Osteoblast (primary cell): ENCODE measurements at regions not wholly inside any gene's neighbourhood (a gene's known extent, or its start where the extent isn't known, plus 50 kb on each side); places are given as distances from the start of the nearest gene placed in this dataset.

ENCODE experiments used
- DNase-seq: peaks from one replicate; pipeline ENCODE4 v3.0.0; 2011; ENCODE audit warnings: low spot score, mixed read lengths; ENCODE audit not compliant: insufficient read length; ENCODE audit errors: missing footprints
- H2AFZ ChIP-seq: 2 replicates; pipeline ENCODE4 v1.6.0; 2011; ENCODE audit warnings: mild to moderate bottlenecking, low read length
- H3K27ac ChIP-seq: 2 replicates; pipeline ENCODE4 v1.5.1; 2011; ENCODE audit warnings: mild to moderate bottlenecking, low read depth, low read length, moderate library complexity
- H3K27me3 ChIP-seq: 2 replicates; pipeline ENCODE4 v1.6.0; 2012; ENCODE audit warnings: mild to moderate bottlenecking, control low read depth, inconsistent platforms, low read length, moderate library complexity; ENCODE audit not compliant: insufficient read depth
- H3K36me3 ChIP-seq: 2 replicates; pipeline ENCODE4 v1.5.1; 2011; ENCODE audit warnings: mild to moderate bottlenecking, low read length, control low read depth, moderate library complexity; ENCODE audit not compliant: insufficient read depth
- H3K4me1 ChIP-seq: 2 replicates; pipeline ENCODE4 v1.5.1; 2011; ENCODE audit warnings: mild to moderate bottlenecking, low read length, control low read depth, moderate library complexity; ENCODE audit not compliant: insufficient read depth
- H3K4me2 ChIP-seq: 2 replicates; pipeline ENCODE4 v1.6.0; 2011; ENCODE audit warnings: mild to moderate bottlenecking, low read length; ENCODE audit not compliant: insufficient read depth
- H3K4me3 ChIP-seq: fragments of 200-600 bp; sonication (generic); 3 replicates; pipeline ENCODE4 v1.5.1; 2012; ENCODE audit warnings: mild to moderate bottlenecking, low read length, inconsistent platforms; ENCODE audit not compliant: insufficient read depth
- H3K79me2 ChIP-seq: 2 replicates; pipeline ENCODE4 v1.6.0; 2012; ENCODE audit warnings: mild to moderate bottlenecking, low read length, control low read depth, inconsistent platforms; ENCODE audit not compliant: insufficient read depth
- H3K9me3 ChIP-seq: 2 replicates; pipeline ENCODE4 v1.5.1; 2011; ENCODE audit warnings: low read depth, low read length, control low read depth
- H4K20me1 ChIP-seq: 2 replicates; pipeline ENCODE4 v1.6.0; 2012; ENCODE audit warnings: mild to moderate bottlenecking, low read length, control low read depth; ENCODE audit not compliant: insufficient read depth
- TF ChIP-seq, protein P1 (sequence below): IDR thresholded peaks from 2 replicates; pipeline ENCODE4 v1.5.1; 2011; ENCODE audit warnings: mild to moderate bottlenecking, low read depth, low read length, moderate library complexity; ENCODE audit errors: extremely low read depth

DNA sequence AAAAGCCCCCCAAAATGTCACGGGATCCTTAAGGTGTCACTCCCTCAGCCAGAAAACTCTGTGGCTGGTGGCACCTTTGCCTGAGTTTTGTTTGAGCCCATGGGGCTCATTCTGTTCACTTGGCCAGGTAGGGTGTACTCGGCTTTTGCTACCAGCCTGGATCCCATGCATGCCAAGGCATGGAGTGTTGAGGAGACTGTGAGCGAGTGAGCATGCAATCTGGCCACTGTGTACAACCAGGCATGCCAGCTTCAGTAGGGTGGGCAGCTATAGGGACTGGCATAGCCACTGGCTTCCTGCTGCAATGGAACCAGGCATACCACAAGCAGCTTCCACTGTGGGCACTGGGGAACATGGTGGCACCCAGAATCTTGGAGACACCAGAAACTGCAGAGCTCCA lies 436.0 kb upstream of the GRM3 start:
- no peak overlapping the region for H3K4me2 ChIP-seq
- H3K27ac ChIP-seq, result no peak overlapping the region
- H3K27me3 ChIP-seq, result no peaks in the 10 kb centered on the region
- TF ChIP-seq, protein P1, sequence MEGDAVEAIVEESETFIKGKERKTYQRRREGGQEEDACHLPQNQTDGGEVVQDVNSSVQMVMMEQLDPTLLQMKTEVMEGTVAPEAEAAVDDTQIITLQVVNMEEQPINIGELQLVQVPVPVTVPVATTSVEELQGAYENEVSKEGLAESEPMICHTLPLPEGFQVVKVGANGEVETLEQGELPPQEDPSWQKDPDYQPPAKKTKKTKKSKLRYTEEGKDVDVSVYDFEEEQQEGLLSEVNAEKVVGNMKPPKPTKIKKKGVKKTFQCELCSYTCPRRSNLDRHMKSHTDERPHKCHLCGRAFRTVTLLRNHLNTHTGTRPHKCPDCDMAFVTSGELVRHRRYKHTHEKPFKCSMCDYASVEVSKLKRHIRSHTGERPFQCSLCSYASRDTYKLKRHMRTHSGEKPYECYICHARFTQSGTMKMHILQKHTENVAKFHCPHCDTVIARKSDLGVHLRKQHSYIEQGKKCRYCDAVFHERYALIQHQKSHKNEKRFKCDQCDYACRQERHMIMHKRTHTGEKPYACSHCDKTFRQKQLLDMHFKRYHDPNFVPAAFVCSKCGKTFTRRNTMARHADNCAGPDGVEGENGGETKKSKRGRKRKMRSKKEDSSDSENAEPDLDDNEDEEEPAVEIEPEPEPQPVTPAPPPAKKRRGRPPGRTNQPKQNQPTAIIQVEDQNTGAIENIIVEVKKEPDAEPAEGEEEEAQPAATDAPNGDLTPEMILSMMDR, result no peak
- DNase-seq, result no peak
- no peak overlapping the region for H2AFZ ChIP-seq
- H3K36me3 ChIP-seq, result no peaks in the 10 kb centered on the region
- H3K9me3 ChIP-seq, result peaks cover 2% of the 10 kb centered on the region
- no peaks in the 10 kb centered on the region for H3K79me2 ChIP-seq
- no peaks in the 10 kb centered on the region for H3K4me1 ChIP-seq
- H3K4me3 ChIP-seq, result no peak overlapping the region
- H4K20me1 ChIP-seq, result no peaks in the 10 kb centered on the region

DNA sequence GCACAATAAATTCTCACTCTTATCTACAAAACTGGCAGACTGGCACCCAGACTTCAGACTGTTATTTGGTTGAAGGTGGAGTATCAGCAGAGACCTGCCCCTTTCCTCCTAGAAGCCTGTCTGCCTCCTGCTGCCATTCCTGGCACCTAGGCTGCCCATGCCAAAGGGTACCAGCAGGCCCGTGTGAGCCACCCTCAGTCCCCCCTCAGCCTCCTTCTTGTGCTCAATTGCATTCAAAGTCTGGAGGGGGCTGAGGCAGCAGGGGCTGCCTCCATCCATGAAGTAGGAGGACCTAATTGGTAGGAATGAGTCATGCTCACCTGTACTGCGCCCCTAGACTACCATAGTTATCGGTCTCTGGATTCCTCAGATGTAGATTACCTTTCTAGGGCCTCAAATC lies 440.9 kb upstream of the GRM3 start:
- Histone ChIP-seq H3K27ac (no peak overlapping the region), H3K4me3 (no peak overlapping the region), H2AFZ (no peak overlapping the region), H3K79me2 (no peaks in the 10 kb centered on the region), H3K27me3 (no peaks in the 10 kb centered on the region), H3K36me3 (no peaks in the 10 kb centered on the region), H3K4me2 (no peak overlapping the region), H3K4me1 (no peaks in the 10 kb centered on the region), H4K20me1 (no peaks in the 10 kb centered on the region), H3K9me3 (no peaks in the 10 kb centered on the region)
- DNase-seq, result no peak
- TF ChIP-seq, protein P1, result no peak

DNA sequence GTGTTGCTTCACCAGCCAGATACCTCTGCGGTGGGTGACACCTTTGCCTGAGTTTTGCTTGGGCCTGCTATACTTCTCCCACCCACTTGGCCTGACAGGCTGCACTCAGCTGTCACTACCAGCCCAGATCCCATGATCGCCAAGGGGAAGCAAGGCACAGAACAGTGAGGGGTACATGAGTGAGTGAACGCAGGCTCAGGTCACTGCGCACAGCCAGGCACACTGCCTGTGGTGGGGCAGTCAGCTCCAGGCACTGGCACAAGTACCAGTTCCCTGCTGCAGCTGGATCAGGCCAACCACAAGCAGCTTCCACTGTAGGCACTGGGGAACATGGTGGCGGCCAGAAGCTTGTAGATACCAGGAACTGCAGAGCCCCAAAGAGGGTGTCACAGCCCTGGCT lies 441.9 kb upstream of the GRM3 start:
- TF ChIP-seq, protein P1, result no peak
- no peaks in the 10 kb centered on the region for H3K79me2 ChIP-seq
- DNase-seq, result no peak

DNA sequence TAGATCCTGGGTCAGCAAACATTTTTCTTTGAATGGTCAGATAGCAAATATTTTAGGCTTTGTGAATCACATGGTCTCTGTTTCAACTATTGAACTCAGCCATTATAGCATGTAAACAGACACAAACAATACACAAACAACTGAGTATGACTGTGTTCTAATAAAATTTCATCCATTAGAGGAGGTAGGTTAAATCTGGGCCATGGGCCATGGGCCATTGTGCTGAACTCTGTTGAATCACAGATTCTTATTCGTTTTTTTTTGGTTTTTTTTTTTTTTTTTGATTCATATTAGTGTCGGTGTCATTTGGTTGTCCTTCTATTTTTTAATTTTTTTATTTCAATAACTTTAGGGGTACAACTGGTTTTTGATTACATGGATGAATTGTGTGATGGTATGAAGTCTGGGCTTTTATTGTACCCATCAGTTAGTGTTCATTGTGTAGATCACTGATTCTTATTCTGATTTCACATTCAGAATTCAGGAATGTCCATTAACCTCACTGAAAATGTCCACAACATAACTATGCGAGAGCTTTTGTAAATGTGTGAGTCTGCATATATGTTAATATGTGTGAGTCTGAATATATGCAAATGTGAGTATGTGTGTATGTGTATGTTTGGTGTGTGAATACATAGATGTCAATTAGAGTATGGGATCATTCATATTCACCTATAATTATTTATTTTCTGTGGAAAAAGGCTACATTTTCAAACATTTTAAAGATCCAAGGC lies 443.7 kb upstream of the GRM3 start:
- DNase-seq, result no peak
- H3K79me2 ChIP-seq, result no peaks in the 10 kb centered on the region
- H3K4me3 ChIP-seq, result no peak overlapping the region
- H3K9me3 ChIP-seq, result no peaks in the 10 kb centered on the region
- H2AFZ ChIP-seq, result no peak overlapping the region
- no peaks in the 10 kb centered on the region for H4K20me1 ChIP-seq
- TF ChIP-seq, protein P1, result no peak
- no peaks in the 10 kb centered on the region for H3K4me1 ChIP-seq
- H3K27ac ChIP-seq, result no peak overlapping the region
- H3K36me3 ChIP-seq, result no peaks in the 10 kb centered on the region
- H3K27me3 ChIP-seq, result no peaks in the 10 kb centered on the region
- no peak overlapping the region for H3K4me2 ChIP-seq

More for the DNA sequence above, 441.9 kb upstream of the GRM3 start:
- Histone ChIP-seq H2AFZ (no peak overlapping the region), H3K27ac (no peak overlapping the region), H3K4me1 (no peaks in the 10 kb centered on the region), H3K4me2 (no peak overlapping the region), H4K20me1 (no peaks in the 10 kb centered on the region), H3K27me3 (no peaks in the 10 kb centered on the region), H3K4me3 (no peak overlapping the region), H3K9me3 (no peaks in the 10 kb centered on the region), H3K36me3 (no peaks in the 10 kb centered on the region)
